Heart left ventricle (tissue), 13 donors: ENCODE measurements at regions not wholly inside any gene's neighbourhood (a gene's known extent, or its start where the extent isn't known, plus 50 kb on each side); places are given as distances from the start of the nearest gene placed in this dataset.

Experiments used
- POLR2A ChIP-seq, 2 donors: fragments of 450-650 bp; IDR thresholded peaks; one replicate each; pipeline ENCODE4 v1.6.1; 2017; ENCODE audit warnings: antibody characterized with exemption in 2 of 2, mild to moderate bottlenecking in 2 of 2, moderate library complexity in 2 of 2
- TF ChIP-seq, protein P1 (sequence below), 12 donors: fragments of 200-600 bp; sonication (generic) in 4 of 12; IDR thresholded peaks; one replicate each; pipeline versions ENCODE4 v1.5.0 to v1.8.0; 2018 to 2022; ENCODE audit warnings: antibody characterized with exemption in 12 of 12, mild to moderate bottlenecking in 5 of 12
- donor health status: ischemic (EF 13 %, LVEDD 7.1; RV severe dilation, severe dysfunction).
- donor health status: DM: no; HTN: yes; CAD: no.
- donor health status: DM: no; HTN: no; CAD: no.
- donor health status: ischemic (EF 25% LVEDD 6.9; RV normal size, moderate dysfunction).
- donor health status: ischemic (EF 25% LVEDD 5.7; RV mildly dilated, moderate dysfunction).
- donor health status: ischemic (EF 35%, LVEDD 5.7; RV mildly dilated, moderate dysfunction).
- donor health status: nonischemic (EF 11% LVEDD 7.7; RV severe dilation, severe dysfunction).
- donor health status: DM: yes; HTN: yes; CAD: no.
- donor health status: PGD.
- donor health status: ischemic (EF 29% LVEDD 5.4; RV normal size, mild dysfunction).
- donor health status: nonischemic (EF 23%, LVEDD 6.1; RV moderate dilation, normal function).

DNA sequence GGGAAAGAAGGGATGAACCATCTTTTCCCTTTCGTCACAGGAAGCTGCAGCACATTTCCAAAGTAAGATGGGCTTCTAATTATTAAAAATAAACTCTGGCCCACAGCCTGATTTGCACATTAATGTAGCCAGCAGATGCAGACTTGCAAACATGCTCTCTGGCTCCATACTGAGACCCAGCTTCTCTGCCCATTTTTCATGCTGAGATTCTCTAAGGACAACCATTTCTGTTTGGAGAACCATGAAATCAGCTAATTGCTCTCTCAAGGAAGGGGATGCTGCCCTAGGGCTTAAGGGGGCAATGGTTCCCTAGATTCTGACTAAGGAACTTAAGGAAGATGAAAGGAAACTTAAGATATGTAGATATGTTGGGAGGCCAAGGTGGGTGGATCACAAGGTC, 63.0 kb upstream of the CES5A start:
- TF ChIP-seq, protein P1, sequence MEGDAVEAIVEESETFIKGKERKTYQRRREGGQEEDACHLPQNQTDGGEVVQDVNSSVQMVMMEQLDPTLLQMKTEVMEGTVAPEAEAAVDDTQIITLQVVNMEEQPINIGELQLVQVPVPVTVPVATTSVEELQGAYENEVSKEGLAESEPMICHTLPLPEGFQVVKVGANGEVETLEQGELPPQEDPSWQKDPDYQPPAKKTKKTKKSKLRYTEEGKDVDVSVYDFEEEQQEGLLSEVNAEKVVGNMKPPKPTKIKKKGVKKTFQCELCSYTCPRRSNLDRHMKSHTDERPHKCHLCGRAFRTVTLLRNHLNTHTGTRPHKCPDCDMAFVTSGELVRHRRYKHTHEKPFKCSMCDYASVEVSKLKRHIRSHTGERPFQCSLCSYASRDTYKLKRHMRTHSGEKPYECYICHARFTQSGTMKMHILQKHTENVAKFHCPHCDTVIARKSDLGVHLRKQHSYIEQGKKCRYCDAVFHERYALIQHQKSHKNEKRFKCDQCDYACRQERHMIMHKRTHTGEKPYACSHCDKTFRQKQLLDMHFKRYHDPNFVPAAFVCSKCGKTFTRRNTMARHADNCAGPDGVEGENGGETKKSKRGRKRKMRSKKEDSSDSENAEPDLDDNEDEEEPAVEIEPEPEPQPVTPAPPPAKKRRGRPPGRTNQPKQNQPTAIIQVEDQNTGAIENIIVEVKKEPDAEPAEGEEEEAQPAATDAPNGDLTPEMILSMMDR (IDR thresholded peaks at IDR 0.05), result no peak
- TF ChIP-seq POLR2A (IDR thresholded peaks at IDR 0.05), result no peak
